Stomach (tissue), 8 donors: ENCODE measurements at regions not wholly inside any gene's neighbourhood (a gene's known extent, or its start where the extent isn't known, plus 50 kb on each side); places are given as distances from the start of the nearest gene placed in this dataset.

ENCODE experiments used
- DNase-seq, 2 donors: peaks; one replicate each; pipeline versions ENCODE4 v3.0.0 to v3.0.0-alpha.2; 2013 to 2019
- H3K27ac ChIP-seq, 5 donors: fragments of 200-600 bp in 4 of 5; sonication (generic) in 4 of 5; one replicate each; pipeline ENCODE4 v1.5.1; 2013 to 2019; ENCODE audit warnings: mild to moderate bottlenecking in 1 of 5, moderate library complexity in 1 of 5
- H3K27me3 ChIP-seq, 3 donors: fragments of 200-600 bp; sonication (generic); one replicate each; pipeline ENCODE4 v1.5.1; 2017 to 2019; ENCODE audit warnings: mixed run types in 1 of 3
- H3K36me3 ChIP-seq, 4 donors: fragments of 200-600 bp; sonication (generic); 1 replicate in 3 of 4; 2 replicates in 1 of 4; pipeline ENCODE4 v1.5.1; 2016 to 2019
- H3K4me1 ChIP-seq, 4 donors: fragments of 200-600 bp; sonication (generic); one replicate each; pipeline ENCODE4 v1.5.1; 2016 to 2019
- H3K4me3 ChIP-seq, 4 donors: fragments of 200-600 bp; sonication (generic) in 3 of 4; one replicate each; pipeline ENCODE4 v1.5.1; 2016 to 2019; ENCODE audit warnings: mild to moderate bottlenecking in 1 of 4
- H3K9me3 ChIP-seq, 4 donors: fragments of 200-600 bp; sonication (generic); one replicate each; pipeline ENCODE4 v1.5.1; 2016 to 2019
- EP300 ChIP-seq: sonication (generic); formaldehyde crosslinking; IDR thresholded peaks from one replicate; pipeline ENCODE4 v1.6.1; 2017; ENCODE audit warnings: antibody characterized with exemption
- POLR2A ChIP-seq, 4 donors: fragments of 450-650 bp; IDR thresholded peaks; one replicate each; pipeline ENCODE4 v1.6.1; 2016; ENCODE audit warnings: antibody characterized with exemption in 4 of 4, control low read depth in 2 of 4, mild to moderate bottlenecking in 1 of 4, moderate library complexity in 1 of 4
- POLR2AphosphoS5 ChIP-seq, 3 donors: sonication (generic); formaldehyde crosslinking; IDR thresholded peaks; one replicate each; pipeline ENCODE4 v1.6.1; 2016; ENCODE audit warnings: antibody characterized with exemption in 3 of 3
- WGBS, 5 donors: extraction: QIAGEN DNeasy Blood & Tissue Kit in 3 of 5; methylation state at CpG; one replicate each; pipeline versions ENCODE4 v1.1.5 to v1.1.7; 2013 to 2018; 5-methylcytosine and 5-hydroxymethylcytosine counted together
- intact Hi-C: fragments of 100-400 bp; cut with DNase I; formaldehyde crosslinking; loops from one replicate; pipeline ENCODE4 v1.15.1; 2023; ENCODE audit warnings: low total_unique reads
- TF ChIP-seq, protein P1 (sequence below), 7 experiments: fragments of 450-650 bp in 4 of 7; fragments of 200-600 bp in 3 of 7; sonication (generic) in 3 of 7; IDR thresholded peaks; one replicate each; pipeline ENCODE4 v1.5.1; 2016 to 2019; ENCODE audit warnings: antibody characterized with exemption in 7 of 7, control low read depth in 2 of 7, mild to moderate bottlenecking in 1 of 7
- donor health status: healthy with polysubstance abuse.
- donor health status: Bipolar disorder and iron deficiency.
- donor health status: healthy.

GRCh38 chr13:106110241-106110855 is 425.1 kb downstream of the EFNB2 start:
- Histone ChIP-seq H3K36me3 (no peaks in the 10 kb centered on the region), H3K4me1 (no peaks in the 10 kb centered on the region), H3K9me3 (no peaks in the 10 kb centered on the region), H3K27me3 (no peaks in the 10 kb centered on the region), H3K27ac (no peak overlapping the region), H3K4me3 (no peak overlapping the region)
- 91 to 99% (median 96%) methylated on average over 8 of the region's 8 CpGs for WGBS, 5 donors
- TF ChIP-seq POLR2A (IDR thresholded peaks at IDR 0.05) (no peak), EP300 (no peak), POLR2AphosphoS5 (IDR thresholded peaks at IDR 0.05) (no peak)
- TF ChIP-seq, protein P1, sequence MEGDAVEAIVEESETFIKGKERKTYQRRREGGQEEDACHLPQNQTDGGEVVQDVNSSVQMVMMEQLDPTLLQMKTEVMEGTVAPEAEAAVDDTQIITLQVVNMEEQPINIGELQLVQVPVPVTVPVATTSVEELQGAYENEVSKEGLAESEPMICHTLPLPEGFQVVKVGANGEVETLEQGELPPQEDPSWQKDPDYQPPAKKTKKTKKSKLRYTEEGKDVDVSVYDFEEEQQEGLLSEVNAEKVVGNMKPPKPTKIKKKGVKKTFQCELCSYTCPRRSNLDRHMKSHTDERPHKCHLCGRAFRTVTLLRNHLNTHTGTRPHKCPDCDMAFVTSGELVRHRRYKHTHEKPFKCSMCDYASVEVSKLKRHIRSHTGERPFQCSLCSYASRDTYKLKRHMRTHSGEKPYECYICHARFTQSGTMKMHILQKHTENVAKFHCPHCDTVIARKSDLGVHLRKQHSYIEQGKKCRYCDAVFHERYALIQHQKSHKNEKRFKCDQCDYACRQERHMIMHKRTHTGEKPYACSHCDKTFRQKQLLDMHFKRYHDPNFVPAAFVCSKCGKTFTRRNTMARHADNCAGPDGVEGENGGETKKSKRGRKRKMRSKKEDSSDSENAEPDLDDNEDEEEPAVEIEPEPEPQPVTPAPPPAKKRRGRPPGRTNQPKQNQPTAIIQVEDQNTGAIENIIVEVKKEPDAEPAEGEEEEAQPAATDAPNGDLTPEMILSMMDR (IDR thresholded peaks at IDR 0.05), result no peak
- DNase-seq, result no peak
- intact Hi-C loops, result no loop called here

GRCh38 chr13:106109391-106109791 is 426.1 kb downstream of the EFNB2 start:
- H3K4me3 ChIP-seq, result no peak overlapping the region
- TF ChIP-seq, protein P1 (IDR thresholded peaks at IDR 0.05), result no peak
- no peak for TF ChIP-seq EP300

GRCh38 chr13:106108346-106108745 is 427.1 kb downstream of the EFNB2 start:
- Histone ChIP-seq H3K9me3 (no peaks in the 10 kb centered on the region), H3K36me3 (no peaks in the 10 kb centered on the region), H3K27me3 (no peaks in the 10 kb centered on the region), H3K4me3 (no peak overlapping the region), H3K27ac (no peak overlapping the region), H3K4me1 (no peaks in the 10 kb centered on the region)
- TF ChIP-seq POLR2AphosphoS5 (IDR thresholded peaks at IDR 0.05) (no peak), EP300 (no peak), POLR2A (IDR thresholded peaks at IDR 0.05) (no peak)
- TF ChIP-seq, protein P1 (IDR thresholded peaks at IDR 0.05), result no peak
- WGBS, 5 donors, result 75 to 87% (median 78%) methylated on average over 9 of the region's 9 CpGs
- intact Hi-C loops, result no loop called here
- DNase-seq, result no peak

More at GRCh38 chr13:106109391-106109791, 426.1 kb downstream of the EFNB2 start:
- WGBS, 5 donors, result 79 to 89% (median 82%) methylated on average over 3 of the region's 3 CpGs
- no peak for DNase-seq
- Histone ChIP-seq H3K4me1 (no peaks in the 10 kb centered on the region), H3K27ac (no peak overlapping the region), H3K9me3 (no peaks in the 10 kb centered on the region), H3K27me3 (no peaks in the 10 kb centered on the region), H3K36me3 (no peaks in the 10 kb centered on the region)
- intact Hi-C loops, result no loop called here

DNA sequence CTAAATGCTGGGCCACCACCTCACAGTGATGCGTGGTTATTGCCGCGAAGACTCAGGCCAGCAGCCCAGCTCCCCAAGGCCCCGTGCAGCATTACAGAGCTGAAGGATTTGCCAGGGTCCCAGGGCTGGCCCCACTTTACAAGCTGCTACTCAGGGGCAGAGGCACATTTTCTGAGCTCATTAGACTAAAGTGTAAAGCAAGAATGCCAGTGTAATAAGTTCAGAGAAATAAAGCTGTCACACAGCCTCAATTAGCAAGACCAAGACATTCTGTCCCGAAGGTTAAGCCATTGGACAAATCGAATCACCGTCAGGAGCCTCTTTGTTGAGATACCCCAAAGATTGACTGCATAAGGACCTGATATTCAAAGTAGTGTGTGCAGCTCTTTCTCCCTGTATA is 428.4 kb downstream of the EFNB2 start:
- no peaks in the 10 kb centered on the region for H3K27me3 ChIP-seq
- no peak for DNase-seq
- TF ChIP-seq EP300 (no peak), POLR2A (IDR thresholded peaks at IDR 0.05) (no peak), POLR2AphosphoS5 (IDR thresholded peaks at IDR 0.05) (no peak)
- TF ChIP-seq, protein P1 (IDR thresholded peaks at IDR 0.05), result no peak
- no peaks in the 10 kb centered on the region for H3K9me3 ChIP-seq
- no peaks in the 10 kb centered on the region for H3K36me3 ChIP-seq
- H3K4me1 ChIP-seq, result peaks cover 0 to 7% (median 0%) of the 10 kb centered on the region in 4 donors
- H3K27ac ChIP-seq, result no peak overlapping the region
- 90 to 100% (median 94%) methylated on average over 7 of the region's 7 CpGs for WGBS, 5 donors
- H3K4me3 ChIP-seq, result no peak overlapping the region
- intact Hi-C loops, result no loop called here
